ENCODE measurements at regions not wholly inside any gene's neighbourhood (a gene's known extent, or its start where the extent isn't known, plus 50 kb on each side); places are given as distances from the start of the nearest gene placed in this dataset.
"Not testable (repeated sequence)": the region's sequence is repeated elsewhere in the genome, so short reads cannot be mapped to it uniquely, and the experiment has no call there.

DNA sequence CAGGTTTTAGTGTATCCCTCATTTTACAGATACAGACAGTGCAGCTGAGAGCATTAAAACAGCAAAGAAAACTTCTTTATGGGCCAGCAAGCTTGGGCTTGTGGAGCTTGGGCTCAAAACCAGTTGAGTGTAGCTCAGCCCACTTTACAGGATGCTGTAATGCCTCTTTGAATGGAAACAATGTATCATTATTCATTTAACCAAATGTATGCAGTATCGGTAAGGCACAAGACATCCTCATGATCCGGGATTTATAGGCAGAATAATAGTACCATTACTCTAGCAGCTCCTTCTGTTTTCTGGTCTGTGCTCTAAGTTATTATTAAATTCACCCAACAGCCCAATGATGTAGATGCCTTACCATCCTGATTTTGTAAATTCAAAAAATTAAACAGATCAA is 575.1 kb upstream of the CDH7 start:
- DNase-seq (ENCODE audit: low read depth) = no peak
- Histone ChIP-seq H3K36me3 (ENCODE audit: control insufficient read depth, insufficient read depth, low read length) (no peaks in the 10 kb centered on the region), H3K27me3 (ENCODE audit: control insufficient read depth, insufficient read depth, low read length) (no peaks in the 10 kb centered on the region), H3K4me3 (ENCODE audit: low read depth, low read length) (no peak overlapping the region)
- CTCF ChIA-PET = no interaction called here
- POLR2A ChIA-PET = no interaction called here
- TF ChIP-seq, protein P1, sequence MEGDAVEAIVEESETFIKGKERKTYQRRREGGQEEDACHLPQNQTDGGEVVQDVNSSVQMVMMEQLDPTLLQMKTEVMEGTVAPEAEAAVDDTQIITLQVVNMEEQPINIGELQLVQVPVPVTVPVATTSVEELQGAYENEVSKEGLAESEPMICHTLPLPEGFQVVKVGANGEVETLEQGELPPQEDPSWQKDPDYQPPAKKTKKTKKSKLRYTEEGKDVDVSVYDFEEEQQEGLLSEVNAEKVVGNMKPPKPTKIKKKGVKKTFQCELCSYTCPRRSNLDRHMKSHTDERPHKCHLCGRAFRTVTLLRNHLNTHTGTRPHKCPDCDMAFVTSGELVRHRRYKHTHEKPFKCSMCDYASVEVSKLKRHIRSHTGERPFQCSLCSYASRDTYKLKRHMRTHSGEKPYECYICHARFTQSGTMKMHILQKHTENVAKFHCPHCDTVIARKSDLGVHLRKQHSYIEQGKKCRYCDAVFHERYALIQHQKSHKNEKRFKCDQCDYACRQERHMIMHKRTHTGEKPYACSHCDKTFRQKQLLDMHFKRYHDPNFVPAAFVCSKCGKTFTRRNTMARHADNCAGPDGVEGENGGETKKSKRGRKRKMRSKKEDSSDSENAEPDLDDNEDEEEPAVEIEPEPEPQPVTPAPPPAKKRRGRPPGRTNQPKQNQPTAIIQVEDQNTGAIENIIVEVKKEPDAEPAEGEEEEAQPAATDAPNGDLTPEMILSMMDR (IDR thresholded peaks at IDR 0.05; ENCODE audit: insufficient read depth, low read depth, low read length) = no peak

DNA sequence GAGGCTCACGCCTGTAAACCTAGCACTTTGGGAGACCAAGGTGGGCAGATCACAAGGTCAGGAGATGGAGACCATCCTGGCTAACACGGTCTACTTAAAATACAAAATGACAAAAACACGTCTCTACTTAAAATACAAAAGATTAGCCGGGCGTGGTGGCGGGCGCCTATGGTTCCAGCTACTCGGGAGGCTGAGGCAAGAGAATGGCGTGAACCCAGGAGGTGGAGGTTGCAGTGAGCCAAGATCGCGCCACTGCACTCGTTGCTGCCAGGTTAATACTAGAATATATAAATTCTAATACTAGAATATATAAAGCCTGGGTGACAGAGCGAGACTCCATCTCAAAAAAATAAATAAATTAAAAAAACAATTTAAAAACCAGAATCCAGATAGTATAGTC is 588.7 kb upstream of the CDH7 start:
- POLR2A ChIA-PET; CTCF ChIA-PET; H3K27me3 ChIP-seq (ENCODE audit: control insufficient read depth, insufficient read depth, low read length); H3K4me3 ChIP-seq (ENCODE audit: low read depth, low read length); DNase-seq (ENCODE audit: low read depth); H3K36me3 ChIP-seq (ENCODE audit: control insufficient read depth, insufficient read depth, low read length): not testable (repeated sequence)

DNA sequence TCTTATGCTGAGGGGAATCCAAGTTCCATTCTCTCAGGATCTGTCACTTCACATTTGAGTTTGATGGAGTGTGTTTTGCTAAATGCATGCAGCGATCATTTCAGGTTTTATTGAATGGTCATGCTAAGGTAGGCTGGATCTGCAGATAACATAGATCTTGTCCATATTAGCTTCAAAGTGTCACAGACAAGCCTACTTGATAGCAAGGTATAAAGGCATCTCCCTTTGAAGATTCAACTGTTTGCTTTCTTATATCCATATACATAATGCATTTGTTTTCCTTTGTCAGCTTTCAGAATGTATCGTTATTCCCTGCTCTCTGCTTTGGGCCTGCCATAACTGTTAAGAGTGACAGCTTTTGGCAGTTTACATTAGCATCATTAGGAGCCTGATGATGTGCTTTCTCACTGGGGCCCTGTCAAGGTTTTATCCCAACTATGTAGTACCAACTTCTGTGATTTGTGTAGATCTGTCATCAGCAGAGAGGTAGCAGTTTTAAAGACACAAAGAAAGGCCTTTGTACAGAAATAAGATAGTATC is 604.3 kb upstream of the CDH7 start:
- Histone ChIP-seq H3K27me3 (ENCODE audit: control insufficient read depth, insufficient read depth, low read length) (no peaks in the 10 kb centered on the region), H3K4me3 (ENCODE audit: low read depth, low read length) (no peak overlapping the region), H3K36me3 (ENCODE audit: control insufficient read depth, insufficient read depth, low read length) (no peaks in the 10 kb centered on the region)
- no peak for DNase-seq (ENCODE audit: low read depth)
- TF ChIP-seq, protein P1 (IDR thresholded peaks at IDR 0.05; ENCODE audit: insufficient read depth, low read depth, low read length) = no peak
- ChIA-PET POLR2A (no interaction called here), CTCF (no interaction called here)

DNA sequence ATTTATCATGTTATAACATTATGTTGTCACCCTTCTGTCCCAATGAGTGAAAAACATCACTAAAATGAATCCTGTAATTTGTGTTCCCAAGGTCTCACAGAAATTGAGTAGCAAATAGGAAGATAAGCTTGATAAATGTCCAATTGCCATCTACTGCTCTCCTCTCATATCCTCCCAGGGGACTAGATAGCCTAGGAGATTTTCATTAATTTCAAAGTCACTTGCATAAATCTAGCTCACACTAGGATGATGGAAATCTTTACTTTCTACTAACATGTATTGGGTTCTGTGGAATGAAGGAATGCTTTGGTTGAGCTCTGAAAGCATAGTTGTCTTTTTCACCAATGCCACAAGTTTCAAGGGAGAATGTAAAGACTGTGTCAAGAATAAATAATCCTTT is 605.5 kb upstream of the CDH7 start:
- H3K36me3 ChIP-seq (ENCODE audit: control insufficient read depth, insufficient read depth, low read length) = no peaks in the 10 kb centered on the region
- TF ChIP-seq, protein P1 (IDR thresholded peaks at IDR 0.05; ENCODE audit: insufficient read depth, low read depth, low read length) = no peak
- no peaks in the 10 kb centered on the region for H3K27me3 ChIP-seq (ENCODE audit: control insufficient read depth, insufficient read depth, low read length)
- H3K4me3 ChIP-seq (ENCODE audit: low read depth, low read length) = no peak overlapping the region
- no peak for DNase-seq (ENCODE audit: low read depth)
- POLR2A ChIA-PET = no interaction called here
- CTCF ChIA-PET = no interaction called here

DNA sequence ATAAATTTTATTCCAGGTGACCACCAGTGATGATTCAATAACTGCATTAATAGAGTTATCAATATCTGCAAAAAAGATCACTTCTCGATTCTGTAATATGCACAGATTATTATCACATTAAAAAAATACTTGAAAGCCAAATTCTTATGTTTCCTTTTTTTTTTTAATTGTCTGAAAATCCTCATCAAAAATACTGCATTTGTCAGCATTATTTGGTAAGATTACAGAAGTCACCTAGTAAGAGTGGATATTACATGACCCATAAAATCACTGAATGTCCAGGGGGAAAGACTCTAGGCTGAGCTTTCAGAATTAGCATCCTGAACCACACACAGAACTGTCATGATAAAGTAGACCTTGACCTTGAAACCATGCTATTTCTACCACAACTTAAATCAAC is 617.2 kb upstream of the CDH7 start:
- no peak for DNase-seq (ENCODE audit: low read depth)
- ChIA-PET CTCF (no interaction called here), POLR2A (no interaction called here)
- Histone ChIP-seq H3K4me3 (ENCODE audit: low read depth, low read length) (no peak overlapping the region), H3K27me3 (ENCODE audit: control insufficient read depth, insufficient read depth, low read length) (no peaks in the 10 kb centered on the region), H3K36me3 (ENCODE audit: control insufficient read depth, insufficient read depth, low read length) (no peaks in the 10 kb centered on the region)
- TF ChIP-seq, protein P1 (IDR thresholded peaks at IDR 0.05; ENCODE audit: insufficient read depth, low read depth, low read length) = no peak

DNA sequence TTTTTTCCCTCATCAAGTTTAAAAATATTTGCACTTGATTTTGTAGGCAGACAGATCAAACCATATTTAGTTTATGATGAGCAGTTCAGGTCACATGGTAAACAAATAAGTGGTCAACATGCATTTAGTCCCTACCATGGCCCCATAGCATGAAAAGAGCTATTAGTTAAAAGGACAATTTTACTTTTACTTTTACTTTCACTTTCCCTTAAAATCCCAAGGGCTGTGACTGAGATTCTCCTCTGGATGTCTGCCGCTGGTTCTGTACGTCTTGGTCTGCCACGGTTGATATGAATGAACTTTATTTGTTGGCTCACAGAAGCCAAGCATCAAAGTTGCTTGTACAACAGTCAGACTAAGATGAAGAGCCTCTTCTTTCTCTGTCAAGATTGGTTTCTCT is 626.2 kb upstream of the CDH7 start:
- CTCF ChIA-PET = no interaction called here
- DNase-seq (ENCODE audit: low read depth) = no peak
- POLR2A ChIA-PET = no interaction called here
- no peaks in the 10 kb centered on the region for H3K36me3 ChIP-seq (ENCODE audit: control insufficient read depth, insufficient read depth, low read length)
- H3K4me3 ChIP-seq (ENCODE audit: low read depth, low read length) = no peak overlapping the region
- TF ChIP-seq, protein P1 (IDR thresholded peaks at IDR 0.05; ENCODE audit: insufficient read depth, low read depth, low read length) = no peak
- H3K27me3 ChIP-seq (ENCODE audit: control insufficient read depth, insufficient read depth, low read length) = no peaks in the 10 kb centered on the region
